GM13976 (cell line): ENCODE measurements at regions not wholly inside any gene's neighbourhood (a gene's known extent, or its start where the extent isn't known, plus 50 kb on each side); places are given as distances from the start of the nearest gene placed in this dataset.

Source experiments
- DNase-seq: peaks from one replicate; pipeline ENCODE4 v3.0.0; 2012; ENCODE audit warnings: low spot score
- CTCF ChIP-seq: IDR thresholded peaks from 2 replicates; pipeline ENCODE4 v1.5.1; 2012; ENCODE audit warnings: borderline replicate concordance, mild to moderate bottlenecking; ENCODE audit not compliant: insufficient read depth; ENCODE audit errors: extremely low read depth, missing control alignments, control extremely low read depth
- in situ Hi-C: fragments of 300-500 bp; cut with MboI; formaldehyde crosslinking; loops from one replicate; pipeline ENCODE4 v1.12.0; 2022; ENCODE audit warnings: low sequenced_read_pairs, mixed read lengths, inconsistent platforms; ENCODE audit not compliant: unreplicated experiment

GRCh38 chr5:24735284-24735683 is 90.5 kb upstream of the CDH10 start:
- in situ Hi-C loops, result no loop called here
- no peak for DNase-seq
- no peak for TF ChIP-seq CTCF

DNA sequence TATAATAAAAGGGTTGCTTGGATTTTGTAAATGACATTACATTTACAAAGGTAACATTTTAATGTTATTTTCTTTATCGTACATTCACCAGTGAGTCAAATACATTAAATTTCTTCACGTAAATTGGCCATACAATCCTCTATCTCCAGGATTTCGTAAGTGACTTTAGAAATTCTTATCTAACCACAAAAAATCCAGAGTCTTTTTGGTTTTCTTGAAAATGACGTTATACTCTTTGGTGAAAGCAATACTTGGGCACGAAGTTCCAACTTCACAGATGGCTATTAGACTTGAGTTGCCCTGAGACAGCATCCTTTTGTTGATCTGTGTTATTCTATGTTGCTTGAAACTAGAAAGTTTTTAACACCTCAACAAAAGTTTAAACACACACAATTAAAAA is 87.4 kb upstream of the CDH10 start:
- no peak for DNase-seq
- in situ Hi-C loops, result no loop called here
- no peak for TF ChIP-seq CTCF

GRCh38 chr5:24720743-24721142 is 76.0 kb upstream of the CDH10 start:
- no peak for DNase-seq
- no peak for TF ChIP-seq CTCF
- in situ Hi-C loops, result no loop called here

DNA sequence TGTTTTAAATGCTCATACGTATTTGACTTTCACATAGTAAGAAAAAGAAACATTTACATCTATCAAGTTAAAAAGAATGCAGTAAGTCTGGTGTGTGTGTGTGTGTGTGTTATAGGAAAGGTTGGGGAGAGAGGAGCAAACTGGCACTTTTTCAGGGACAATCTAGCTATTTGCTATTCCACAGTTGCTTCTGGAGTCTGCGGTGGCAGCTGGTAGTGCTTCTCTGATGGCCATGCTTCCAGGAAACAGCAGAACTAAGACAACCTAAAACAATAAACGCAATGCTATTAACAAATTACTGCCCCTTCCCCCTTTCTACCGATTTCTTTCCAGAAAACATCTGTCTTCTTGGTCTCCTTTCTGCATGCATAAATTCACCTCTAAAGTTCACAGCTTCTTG is 70.0 kb upstream of the CDH10 start:
- no peak for TF ChIP-seq CTCF
- no peak for DNase-seq
- in situ Hi-C loops, result no loop called here

DNA sequence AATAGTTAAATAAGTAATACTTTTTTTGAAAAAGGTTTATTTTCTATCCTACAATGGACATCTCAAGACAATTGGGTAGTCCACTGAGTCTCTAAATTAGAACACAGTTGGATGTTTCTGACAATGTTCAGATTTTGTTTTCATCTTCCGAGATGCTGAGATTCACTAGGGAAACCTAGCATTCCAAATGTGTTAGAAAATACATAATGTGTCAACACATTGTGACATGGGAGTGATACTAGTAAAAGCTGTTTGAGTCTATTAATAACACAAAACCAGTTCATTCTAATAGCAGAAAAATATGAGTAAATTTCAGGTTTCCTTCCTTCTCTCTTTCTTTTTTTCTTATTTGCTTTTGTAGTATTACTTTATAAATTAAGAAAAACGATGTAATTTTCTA is 68.2 kb upstream of the CDH10 start:
- TF ChIP-seq CTCF, result no peak
- in situ Hi-C loops, result no loop called here
- DNase-seq, result no peak

DNA sequence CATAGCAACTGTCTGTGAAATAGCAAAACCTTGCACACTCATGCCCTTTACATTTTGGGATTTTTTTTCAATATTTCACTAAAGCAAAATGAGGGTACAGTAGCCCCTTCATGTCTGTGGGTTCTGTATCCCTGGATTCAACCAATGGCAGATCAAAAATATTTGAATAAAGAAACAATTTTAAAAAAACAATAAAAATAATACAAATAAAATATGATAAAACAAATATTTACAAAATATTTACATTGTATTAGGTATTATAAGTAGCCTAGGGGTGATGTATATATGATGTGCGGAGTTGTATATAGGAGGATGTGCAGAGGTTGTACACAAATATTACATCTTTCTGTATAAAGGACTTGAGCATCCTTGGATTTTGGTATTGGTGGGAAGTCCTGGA is 67.3 kb upstream of the CDH10 start:
- TF ChIP-seq CTCF, result no peak
- DNase-seq, result no peak
- in situ Hi-C loops, result no loop called here

DNA sequence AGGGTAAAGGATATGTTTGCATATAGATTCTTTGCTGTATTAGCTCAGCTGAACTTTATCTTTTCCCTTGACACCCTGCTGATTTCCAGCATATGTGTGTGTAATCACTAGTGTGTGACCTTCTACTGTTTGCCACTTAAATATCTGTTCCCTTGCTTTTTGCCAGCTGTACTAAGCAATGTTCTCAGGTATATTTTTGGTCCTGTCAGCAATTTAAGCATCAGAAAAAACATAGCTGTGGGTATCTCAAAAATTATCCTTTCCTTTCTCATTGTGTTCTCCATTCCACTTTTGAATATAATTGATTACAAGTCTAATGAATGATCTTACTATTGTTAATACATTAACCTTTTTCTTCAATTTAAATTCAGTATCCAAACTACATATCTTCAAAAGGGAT is 59.2 kb upstream of the CDH10 start:
- in situ Hi-C loops, result no loop called here
- TF ChIP-seq CTCF, result no peak
- no peak for DNase-seq
